Astrocyte (in vitro differentiated cells and primary cell): ENCODE measurements at regions not wholly inside any gene's neighbourhood (a gene's known extent, or its start where the extent isn't known, plus 50 kb on each side); places are given as distances from the start of the nearest gene placed in this dataset.

Experiments
- DNase-seq: peaks from one replicate; pipeline ENCODE4 v3.0.0-alpha.2; 2010; ENCODE audit warnings: low read depth
- FAIRE-seq: peaks from 2 replicates; lab custom pipeline; 2011; peaks lifted over from hg19 to GRCh38; lab: Jason Lieb, UNC
- H2AFZ ChIP-seq: 2 replicates; pipeline ENCODE4 v1.6.0; 2012; ENCODE audit warnings: low read depth, low read length, inconsistent platforms
- H3K27ac ChIP-seq: 2 replicates; pipeline ENCODE4 v1.5.1; 2011; ENCODE audit warnings: low read depth, low read length, inconsistent platforms
- H3K27me3 ChIP-seq: 2 replicates; pipeline ENCODE4 v1.6.0; 2011; ENCODE audit warnings: low read length, inconsistent platforms; ENCODE audit not compliant: insufficient read depth
- H3K36me3 ChIP-seq: 2 replicates; pipeline ENCODE4 v1.5.1; 2011; ENCODE audit warnings: low read length, inconsistent platforms; ENCODE audit not compliant: insufficient read depth
- H3K4me1 ChIP-seq: 2 replicates; pipeline ENCODE4 v1.5.1; 2011; ENCODE audit warnings: low read length, inconsistent platforms; ENCODE audit not compliant: insufficient read depth
- H3K4me2 ChIP-seq: 2 replicates; pipeline ENCODE4 v1.6.0; 2012; ENCODE audit warnings: low read length, inconsistent platforms
- H3K4me3 ChIP-seq: 2 replicates; pipeline ENCODE4 v1.5.1; 2011; ENCODE audit warnings: low read depth, mild to moderate bottlenecking, low read length, inconsistent platforms; ENCODE audit not compliant: insufficient read depth
- H3K79me2 ChIP-seq: 2 replicates; pipeline ENCODE4 v1.6.0; 2012; ENCODE audit warnings: mild to moderate bottlenecking, low read length, inconsistent platforms; ENCODE audit not compliant: insufficient read depth
- H3K9ac ChIP-seq: 2 replicates; pipeline ENCODE4 v1.6.0; 2012; ENCODE audit warnings: mild to moderate bottlenecking, low read length, inconsistent platforms
- H3K9me3 ChIP-seq: 2 replicates; pipeline ENCODE4 v1.5.1; 2012; ENCODE audit warnings: low read depth, mild to moderate bottlenecking, low read length, inconsistent platforms; ENCODE audit not compliant: insufficient read depth
- H4K20me1 ChIP-seq: 2 replicates; pipeline ENCODE4 v1.6.0; 2012; ENCODE audit warnings: low read length, inconsistent platforms; ENCODE audit not compliant: insufficient read depth
- H3K27ac Mint-ChIP-seq: one replicate; pipeline ENCODE4 v1.8.0; 2021; ENCODE audit warnings: mild to moderate bottlenecking, mixed read lengths; ENCODE audit not compliant: unreplicated experiment
- H3K27me3 Mint-ChIP-seq: one replicate; pipeline ENCODE4 v1.8.0; 2021; ENCODE audit warnings: low read depth, mixed read lengths; ENCODE audit not compliant: unreplicated experiment
- H3K36me3 Mint-ChIP-seq: one replicate; pipeline ENCODE4 v1.8.0; 2021; ENCODE audit warnings: low read depth, mixed read lengths; ENCODE audit not compliant: unreplicated experiment
- H3K4me1 Mint-ChIP-seq: one replicate; pipeline ENCODE4 v1.8.0; 2021; ENCODE audit warnings: low read depth, mixed read lengths; ENCODE audit not compliant: unreplicated experiment
- H3K4me3 Mint-ChIP-seq: one replicate; pipeline ENCODE4 v1.8.0; 2021; ENCODE audit warnings: mild to moderate bottlenecking, moderate library complexity, mixed read lengths; ENCODE audit not compliant: unreplicated experiment
- H3K9me3 Mint-ChIP-seq: one replicate; pipeline ENCODE4 v1.8.0; 2021; ENCODE audit warnings: mild to moderate bottlenecking, mixed read lengths; ENCODE audit not compliant: unreplicated experiment
- CTCF ChIP-seq: IDR thresholded peaks from 2 replicates; pipeline ENCODE4 v1.5.1; 2011; ENCODE audit warnings: low read depth, mild to moderate bottlenecking, inconsistent platforms, low read length, moderate library complexity; ENCODE audit not compliant: insufficient read depth
- EZH2 ChIP-seq: IDR thresholded peaks from 2 replicates; pipeline ENCODE4 v1.6.1; 2012; ENCODE audit warnings: mild to moderate bottlenecking, low read length, inconsistent platforms; ENCODE audit not compliant: insufficient read depth

DNA sequence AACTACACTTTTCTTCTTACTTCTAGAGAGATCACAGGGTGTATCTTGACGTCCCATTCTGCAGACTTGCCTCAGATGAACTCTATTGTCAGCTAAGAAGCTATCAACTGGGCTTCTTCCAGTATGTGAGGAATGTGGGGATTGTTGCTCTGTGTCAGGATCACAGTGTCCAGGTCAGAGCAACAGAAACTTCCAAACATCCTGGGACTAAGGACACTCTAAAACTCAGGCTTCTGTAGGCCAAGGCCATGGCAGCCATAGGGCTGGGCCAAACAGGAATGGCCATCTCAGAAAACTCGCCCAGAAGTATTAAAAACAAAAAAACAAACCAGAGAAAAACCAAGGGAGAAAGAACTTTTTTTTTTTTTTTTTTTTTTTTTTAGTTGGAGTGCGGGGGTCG lies 210.0 kb upstream of the CLINT1 start:
- Mint-ChIP-seq H3K4me3 (no peak overlapping the region), H3K36me3 (no peaks in the 10 kb centered on the region), H3K27me3 (peaks cover 4% of the 10 kb centered on the region), H3K4me1 (peaks cover 4% of the 10 kb centered on the region), H3K27ac (no peak overlapping the region), H3K9me3 (no peaks in the 10 kb centered on the region)
- Histone ChIP-seq H3K36me3 (no peaks in the 10 kb centered on the region), H3K79me2 (no peaks in the 10 kb centered on the region), H3K27ac (no peak overlapping the region), H3K4me1 (no peaks in the 10 kb centered on the region), H3K9me3 (no peaks in the 10 kb centered on the region), H2AFZ (no peak overlapping the region), H4K20me1 (no peaks in the 10 kb centered on the region), H3K9ac (no peak overlapping the region), H3K4me3 (no peak overlapping the region), H3K4me2 (no peak overlapping the region), H3K27me3 (peaks cover 2% of the 10 kb centered on the region)
- no peak for TF ChIP-seq EZH2
- no peak for TF ChIP-seq CTCF
- DNase-seq (no peak), FAIRE-seq (no peak)

GRCh38 chr5:158066076-158066475 lies 207.1 kb upstream of the CLINT1 start:
- H3K4me1 ChIP-seq, result no peaks in the 10 kb centered on the region
- no peak overlapping the region for H3K27ac ChIP-seq
- no peak for TF ChIP-seq EZH2
- no peak for TF ChIP-seq CTCF
- H3K4me3 ChIP-seq, result no peak overlapping the region
- Mint-ChIP-seq H3K4me1 (peaks cover 4% of the 10 kb centered on the region), H3K36me3 (no peaks in the 10 kb centered on the region), H3K27ac (no peak overlapping the region), H3K9me3 (no peaks in the 10 kb centered on the region), H3K27me3 (peaks cover 4% of the 10 kb centered on the region), H3K4me3 (no peak overlapping the region)
- H3K4me2 ChIP-seq, result no peak overlapping the region
- peaks cover 2% of the 10 kb centered on the region for H3K27me3 ChIP-seq
- no peaks in the 10 kb centered on the region for H3K36me3 ChIP-seq
- no peaks in the 10 kb centered on the region for H3K9me3 ChIP-seq
- H3K79me2 ChIP-seq, result no peaks in the 10 kb centered on the region
- FAIRE-seq (no peak), DNase-seq (no peak)
- no peak overlapping the region for H2AFZ ChIP-seq
- no peak overlapping the region for H3K9ac ChIP-seq
- no peaks in the 10 kb centered on the region for H4K20me1 ChIP-seq

- H3K27me3 Mint-ChIP-seq, result peaks cover 6% of the 10 kb centered on the region
Observed at GRCh38 chr5:158064334-158065123, 205.6 kb upstream of the CLINT1 start.

More at GRCh38 chr5:158064334-158065123, 205.6 kb upstream of the CLINT1 start:
- H3K4me3 ChIP-seq, result no peak overlapping the region
- H4K20me1 ChIP-seq, result no peaks in the 10 kb centered on the region
- H3K79me2 ChIP-seq, result no peaks in the 10 kb centered on the region
- Mint-ChIP-seq H3K4me1 (peaks cover 4% of the 10 kb centered on the region), H3K4me3 (no peak overlapping the region), H3K27ac (no peak overlapping the region), H3K36me3 (no peaks in the 10 kb centered on the region), H3K9me3 (no peaks in the 10 kb centered on the region)
- no peak for DNase-seq
- no peak overlapping the region for H2AFZ ChIP-seq
- H3K9me3 ChIP-seq, result no peaks in the 10 kb centered on the region
- no peak overlapping the region for H3K4me2 ChIP-seq
- H3K27me3 ChIP-seq, result no peaks in the 10 kb centered on the region
- no peak overlapping the region for H3K27ac ChIP-seq
- H3K4me1 ChIP-seq, result no peaks in the 10 kb centered on the region
- FAIRE-seq, result no peak
- H3K9ac ChIP-seq, result no peak overlapping the region
- TF ChIP-seq EZH2 (no peak), CTCF (no peak)
- no peaks in the 10 kb centered on the region for H3K36me3 ChIP-seq
